Jurkat, Clone E6-1 (cell line): ENCODE measurements at regions not wholly inside any gene's neighbourhood (a gene's known extent, or its start where the extent isn't known, plus 50 kb on each side); places are given as distances from the start of the nearest gene placed in this dataset.
"Not testable (repeated sequence)": the region's sequence is repeated elsewhere in the genome, so short reads cannot be mapped to it uniquely, and the experiment has no call there.

Experiments
- DNase-seq: peaks from one replicate; pipeline ENCODE4 v3.0.0-alpha.2; 2011; ENCODE audit warnings: low read depth, low spot score
- H3K4me3 ChIP-seq: 2 replicates; pipeline ENCODE4 v1.5.1; 2011; ENCODE audit warnings: mild to moderate bottlenecking, low read length, control low read depth, moderate library complexity

GRCh38 chr14:44453433-44454171 is 53.5 kb downstream of the FSCB start:
- DNase-seq = no peak
- no peak overlapping the region for H3K4me3 ChIP-seq

GRCh38 chr14:44450232-44450631 is 56.9 kb downstream of the FSCB start:
- not testable (repeated sequence) for H3K4me3 ChIP-seq, DNase-seq

GRCh38 chr14:44449680-44450079 is 57.4 kb downstream of the FSCB start:
- DNase-seq = no peak
- no peak overlapping the region for H3K4me3 ChIP-seq

- H3K4me3 ChIP-seq = no peak overlapping the region
- DNase-seq = no peak
Measured at GRCh38 chr14:44448951-44449358, 58.1 kb downstream of the FSCB start.

- DNase-seq = no peak
- no peak overlapping the region for H3K4me3 ChIP-seq
Measured at GRCh38 chr14:44446965-44447364, 60.1 kb downstream of the FSCB start.

- DNase-seq = no peak
- H3K4me3 ChIP-seq = no peak overlapping the region
Measured at GRCh38 chr14:44444454-44444853, 62.6 kb downstream of the FSCB start.

GRCh38 chr14:44438936-44439335 is 68.1 kb downstream of the FSCB start:
- DNase-seq = no peak
- no peak overlapping the region for H3K4me3 ChIP-seq

- no peak for DNase-seq
- H3K4me3 ChIP-seq = no peak overlapping the region
Measured at GRCh38 chr14:44438221-44438620, 68.9 kb downstream of the FSCB start.

GRCh38 chr14:44436458-44436857 is 70.6 kb downstream of the FSCB start:
- H3K4me3 ChIP-seq = no peak overlapping the region
- no peak for DNase-seq

- H3K4me3 ChIP-seq = no peak overlapping the region
- DNase-seq = no peak
Measured at GRCh38 chr14:44428231-44428945, 78.7 kb downstream of the FSCB start.

- DNase-seq = no peak
- no peak overlapping the region for H3K4me3 ChIP-seq
Measured at GRCh38 chr14:44422699-44423098, 84.4 kb downstream of the FSCB start.

- no peak for DNase-seq
- no peak overlapping the region for H3K4me3 ChIP-seq
Measured at GRCh38 chr14:44420226-44420625, 86.9 kb downstream of the FSCB start.

GRCh38 chr14:44418856-44419255 is 88.2 kb downstream of the FSCB start:
- H3K4me3 ChIP-seq = no peak overlapping the region
- DNase-seq = no peak

- DNase-seq = no peak
Measured at GRCh38 chr14:44417809-44418208, 89.3 kb downstream of the FSCB start.

GRCh38 chr14:44414646-44415045 is 92.4 kb downstream of the FSCB start:
- H3K4me3 ChIP-seq = no peak overlapping the region
- DNase-seq = no peak

More at GRCh38 chr14:44417809-44418208, 89.3 kb downstream of the FSCB start:
- no peak overlapping the region for H3K4me3 ChIP-seq

- DNase-seq = no peak
- no peak overlapping the region for H3K4me3 ChIP-seq
Measured at GRCh38 chr14:44412858-44413569, 94.1 kb downstream of the FSCB start.

GRCh38 chr14:44405011-44405486 is 102.0 kb downstream of the FSCB start:
- DNase-seq = no peak
- H3K4me3 ChIP-seq = no peak overlapping the region

- no peak for DNase-seq
Measured at GRCh38 chr14:44404599-44404998, 102.5 kb downstream of the FSCB start.

GRCh38 chr14:44404036-44404435 is 103.0 kb downstream of the FSCB start:
- no peak overlapping the region for H3K4me3 ChIP-seq
- DNase-seq = no peak

More at GRCh38 chr14:44404599-44404998, 102.5 kb downstream of the FSCB start:
- H3K4me3 ChIP-seq = no peak overlapping the region

- H3K4me3 ChIP-seq = no peak overlapping the region
- DNase-seq = no peak
Measured at GRCh38 chr14:44403193-44403592, 103.9 kb downstream of the FSCB start.
